GM12864 (cell line): ENCODE measurements at regions not wholly inside any gene's neighbourhood (a gene's known extent, or its start where the extent isn't known, plus 50 kb on each side); places are given as distances from the start of the nearest gene placed in this dataset.

ENCODE experiments used
- DNase-seq: peaks from one replicate; pipeline ENCODE4 v3.0.0-alpha.2; 2011; ENCODE audit warnings: low read depth
- H3K4me3 ChIP-seq: 2 replicates; pipeline ENCODE4 v1.5.1; 2011; ENCODE audit warnings: mild to moderate bottlenecking, low read depth, low read length, control low read depth
- CTCF ChIP-seq: IDR thresholded peaks from 2 replicates; pipeline ENCODE4 v1.5.1; 2011; ENCODE audit warnings: low read depth, mild to moderate bottlenecking, moderate library complexity, low read length, control low read depth, inconsistent platforms; ENCODE audit errors: missing control alignments

GRCh38 chr9:90445391-90445790 lies 197.2 kb downstream of the DIRAS2 start:
- DNase-seq: no peak
- TF ChIP-seq CTCF: no peak
- no peak overlapping the region for H3K4me3 ChIP-seq

- TF ChIP-seq CTCF: no peak
- no peak overlapping the region for H3K4me3 ChIP-seq
- no peak for DNase-seq
Measured at GRCh38 chr9:90446200-90446948, 196.2 kb downstream of the DIRAS2 start.

GRCh38 chr9:90447773-90448172 lies 194.9 kb downstream of the DIRAS2 start:
- TF ChIP-seq CTCF: no peak
- no peak for DNase-seq
- H3K4me3 ChIP-seq: no peak overlapping the region

- H3K4me3 ChIP-seq: no peak overlapping the region
- no peak for DNase-seq
- TF ChIP-seq CTCF: no peak
Measured at GRCh38 chr9:90449213-90449925, 193.3 kb downstream of the DIRAS2 start.

GRCh38 chr9:90451804-90452203 lies 190.8 kb downstream of the DIRAS2 start:
- no peak for DNase-seq
- TF ChIP-seq CTCF: no peak
- H3K4me3 ChIP-seq: no peak overlapping the region

GRCh38 chr9:90455316-90455715 lies 187.3 kb downstream of the DIRAS2 start:
- no peak for DNase-seq
- H3K4me3 ChIP-seq: no peak overlapping the region
- no peak for TF ChIP-seq CTCF
